ENCODE measurements at regions not wholly inside any gene's neighbourhood (a gene's known extent, or its start where the extent isn't known, plus 50 kb on each side); places are given as distances from the start of the nearest gene placed in this dataset.

GRCh38 chr3:73789825-73790444 is 165.2 kb upstream of the PDZRN3 start:
- Histone ChIP-seq H3K36me3 (replicated peaks in 1 of 2; ENCODE audit: control insufficient read depth in 1 of 2, insufficient read depth in 2 of 2, low read length in 1 of 2) (no peaks in the 10 kb centered on the region), H3K4me3 (ENCODE audit: low read depth in 2 of 2, low read length in 1 of 2) (no peak overlapping the region), H3K9ac (no peak overlapping the region), H4K20me1 (ENCODE audit: insufficient read depth) (no peaks in the 10 kb centered on the region), H2AFZ (ENCODE audit: low read depth) (no peak overlapping the region), H3K27me3 (ENCODE audit: insufficient read depth) (no peaks in the 10 kb centered on the region), H3F3A (replicated peaks; ENCODE audit: insufficient read depth) (peaks cover 21% of the 10 kb centered on the region), H3K4me1 (ENCODE audit: control insufficient read depth in 1 of 2, insufficient read depth in 2 of 2, low read depth in 1 of 2, low read length in 1 of 2) (peaks cover 5 to 9% of the 10 kb centered on the region in 2 experiments; a peak in 3 of 4 replicates), H3K79me2 (ENCODE audit: insufficient read depth) (no peaks in the 10 kb centered on the region), H3K9me3 (no peaks in the 10 kb centered on the region), H3K27ac (ENCODE audit: low read depth in 2 of 2, low read length in 1 of 2) (no peak overlapping the region), H3K4me2 (no peak overlapping the region), H3K9me2 (no peaks in the 10 kb centered on the region)
- CTCF ChIA-PET = interaction anchor here (1.3 kb wide), 1 partner anchor 32 kb away, joined by 3 read pairs; no protein-coding TSS in a partner anchor
- POLR2A ChIA-PET = no interaction called here
- TF ChIP-seq, protein P1, sequence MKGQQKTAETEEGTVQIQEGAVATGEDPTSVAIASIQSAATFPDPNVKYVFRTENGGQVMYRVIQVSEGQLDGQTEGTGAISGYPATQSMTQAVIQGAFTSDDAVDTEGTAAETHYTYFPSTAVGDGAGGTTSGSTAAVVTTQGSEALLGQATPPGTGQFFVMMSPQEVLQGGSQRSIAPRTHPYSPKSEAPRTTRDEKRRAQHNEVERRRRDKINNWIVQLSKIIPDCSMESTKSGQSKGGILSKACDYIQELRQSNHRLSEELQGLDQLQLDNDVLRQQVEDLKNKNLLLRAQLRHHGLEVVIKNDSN (IDR thresholded peaks at IDR 0.05; ENCODE audit: borderline replicate concordance, low read depth) = peak; percentile 15; the same call in 1 of the 2 replicates
- TF ChIP-seq IRF3 (IDR thresholded peaks at IDR 0.05; ENCODE audit: low read depth, low read length) (no peak), RCOR1 (IDR thresholded peaks at IDR 0.05; ENCODE audit: low read length) (no peak), RAD21 (IDR thresholded peaks at IDR 0.05; ENCODE audit: low read length) (peak; percentile 24; the same call in 1 of the 2 replicates), MXI1 (IDR thresholded peaks at IDR 0.05; ENCODE audit: low read depth, low read length) (no peak), EZH2phosphoT487 (IDR thresholded peaks at IDR 0.05; ENCODE audit: borderline replicate concordance, low read depth) (no peak), FOSL2 (IDR thresholded peaks at IDR 0.05; ENCODE audit: borderline replicate concordance, low read depth) (no peak), REST (IDR thresholded peaks at IDR 0.05; ENCODE audit: low read depth, low read length) (no peak)
- TF ChIP-seq, protein P2, sequence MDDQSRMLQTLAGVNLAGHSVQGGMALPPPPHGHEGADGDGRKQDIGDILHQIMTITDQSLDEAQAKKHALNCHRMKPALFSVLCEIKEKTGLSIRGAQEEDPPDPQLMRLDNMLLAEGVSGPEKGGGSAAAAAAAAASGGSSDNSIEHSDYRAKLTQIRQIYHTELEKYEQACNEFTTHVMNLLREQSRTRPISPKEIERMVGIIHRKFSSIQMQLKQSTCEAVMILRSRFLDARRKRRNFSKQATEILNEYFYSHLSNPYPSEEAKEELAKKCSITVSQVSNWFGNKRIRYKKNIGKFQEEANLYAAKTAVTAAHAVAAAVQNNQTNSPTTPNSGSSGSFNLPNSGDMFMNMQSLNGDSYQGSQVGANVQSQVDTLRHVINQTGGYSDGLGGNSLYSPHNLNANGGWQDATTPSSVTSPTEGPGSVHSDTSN (IDR thresholded peaks at IDR 0.05) = peak; percentile 57
- TF ChIP-seq, protein P3, sequence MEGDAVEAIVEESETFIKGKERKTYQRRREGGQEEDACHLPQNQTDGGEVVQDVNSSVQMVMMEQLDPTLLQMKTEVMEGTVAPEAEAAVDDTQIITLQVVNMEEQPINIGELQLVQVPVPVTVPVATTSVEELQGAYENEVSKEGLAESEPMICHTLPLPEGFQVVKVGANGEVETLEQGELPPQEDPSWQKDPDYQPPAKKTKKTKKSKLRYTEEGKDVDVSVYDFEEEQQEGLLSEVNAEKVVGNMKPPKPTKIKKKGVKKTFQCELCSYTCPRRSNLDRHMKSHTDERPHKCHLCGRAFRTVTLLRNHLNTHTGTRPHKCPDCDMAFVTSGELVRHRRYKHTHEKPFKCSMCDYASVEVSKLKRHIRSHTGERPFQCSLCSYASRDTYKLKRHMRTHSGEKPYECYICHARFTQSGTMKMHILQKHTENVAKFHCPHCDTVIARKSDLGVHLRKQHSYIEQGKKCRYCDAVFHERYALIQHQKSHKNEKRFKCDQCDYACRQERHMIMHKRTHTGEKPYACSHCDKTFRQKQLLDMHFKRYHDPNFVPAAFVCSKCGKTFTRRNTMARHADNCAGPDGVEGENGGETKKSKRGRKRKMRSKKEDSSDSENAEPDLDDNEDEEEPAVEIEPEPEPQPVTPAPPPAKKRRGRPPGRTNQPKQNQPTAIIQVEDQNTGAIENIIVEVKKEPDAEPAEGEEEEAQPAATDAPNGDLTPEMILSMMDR (IDR thresholded peaks at IDR 0.05) = peak; percentile 15; the same call in 1 of the 2 replicates
- no peak for DNase-seq
- WGBS (ENCODE audit: low lambda C conversion rate) = 77% methylated on average over 3 of the region's 3 CpGs
